Posterior cingulate gyrus (tissue), 11 donors: ENCODE measurements at regions not wholly inside any gene's neighbourhood (a gene's known extent, or its start where the extent isn't known, plus 50 kb on each side); places are given as distances from the start of the nearest gene placed in this dataset.
A peak's percentile ranks its signal among the peaks of the same experiment; 100 is the strongest.

Source experiments
- DNase-seq, 10 donors: peaks; one replicate each; pipeline versions ENCODE4 v3.0.0 to v3.0.0-alpha.2; 2020 to 2021; ENCODE audit warnings: mixed read lengths in 3 of 10
- intact Hi-C: fragments of 100-400 bp; cut with DNase I; formaldehyde crosslinking; loops from one replicate; pipeline ENCODE4 v1.15.1; 2023

DNA sequence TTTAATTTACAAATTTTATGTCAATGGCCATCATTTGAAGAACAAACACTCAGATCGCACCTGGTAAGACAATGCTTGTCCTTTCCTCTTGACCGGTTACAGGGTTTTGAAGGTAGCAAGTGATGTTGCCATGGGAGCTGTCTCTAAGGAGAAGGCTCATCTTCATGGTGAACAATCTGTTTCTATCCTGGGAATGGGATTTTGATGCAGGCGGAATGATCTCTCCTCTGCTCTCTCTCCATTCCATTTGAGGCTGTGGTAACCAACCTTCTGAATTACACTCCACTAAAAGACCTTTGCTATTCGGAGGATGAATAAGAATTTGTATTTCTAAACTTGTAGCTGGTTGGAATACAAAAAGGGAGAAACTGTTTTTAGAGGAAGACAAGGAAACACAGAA is 57.9 kb upstream of the SLC5A9 start:
- no peak for DNase-seq
- intact Hi-C loops, result no loop called here

DNA sequence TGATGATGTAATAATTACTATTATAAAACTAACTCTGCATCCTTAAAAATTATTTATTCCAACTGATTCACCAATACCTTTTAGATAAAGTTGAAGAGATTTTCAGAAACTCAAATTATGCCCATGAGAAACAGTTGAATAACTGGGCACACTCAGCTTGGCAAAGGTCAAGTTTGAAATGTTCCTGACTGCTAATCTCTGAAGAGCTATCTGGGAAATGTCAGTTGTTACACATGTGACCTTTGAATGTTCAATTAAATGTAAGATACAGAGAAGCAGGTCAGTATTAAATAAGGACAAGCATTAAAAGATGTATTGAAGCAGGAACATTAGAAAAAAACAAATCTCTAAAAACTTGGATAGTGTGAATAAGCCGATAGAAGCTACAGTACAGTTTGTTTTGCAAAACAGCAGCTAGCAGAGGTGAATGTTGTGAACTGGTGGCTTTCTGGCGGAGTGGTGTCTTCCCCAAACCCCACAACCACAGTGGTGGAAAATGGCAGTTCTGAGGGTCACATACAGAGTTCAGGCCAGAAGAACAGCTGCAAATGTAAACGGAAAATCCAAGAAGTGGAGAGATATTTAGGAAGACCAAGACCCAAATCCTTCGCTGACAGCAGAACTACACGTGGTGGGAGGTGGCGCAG is 61.9 kb upstream of the SLC5A9 start:
- no peak for DNase-seq
- intact Hi-C loops, result no loop called here

DNA sequence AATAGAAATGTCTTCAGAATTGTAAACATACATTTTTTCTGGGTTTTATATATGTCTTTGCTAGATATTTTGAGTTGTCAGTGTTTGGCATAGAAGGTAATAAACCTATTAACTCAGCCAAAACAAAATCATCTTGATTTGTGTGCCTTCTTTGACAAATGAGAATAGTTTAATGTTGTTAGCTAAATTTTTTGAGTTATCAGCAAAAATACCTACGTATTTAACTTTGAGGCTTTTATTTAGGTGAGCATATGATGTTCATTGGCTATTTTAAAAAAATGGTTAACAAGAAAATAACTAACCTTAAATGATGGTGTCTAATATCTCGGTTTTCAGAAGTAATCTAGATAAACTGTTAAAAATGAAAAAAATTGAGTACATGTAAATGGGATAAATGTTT is 83.2 kb upstream of the SLC5A9 start:
- DNase-seq, result no peak
- intact Hi-C loops, result no loop called here

DNA sequence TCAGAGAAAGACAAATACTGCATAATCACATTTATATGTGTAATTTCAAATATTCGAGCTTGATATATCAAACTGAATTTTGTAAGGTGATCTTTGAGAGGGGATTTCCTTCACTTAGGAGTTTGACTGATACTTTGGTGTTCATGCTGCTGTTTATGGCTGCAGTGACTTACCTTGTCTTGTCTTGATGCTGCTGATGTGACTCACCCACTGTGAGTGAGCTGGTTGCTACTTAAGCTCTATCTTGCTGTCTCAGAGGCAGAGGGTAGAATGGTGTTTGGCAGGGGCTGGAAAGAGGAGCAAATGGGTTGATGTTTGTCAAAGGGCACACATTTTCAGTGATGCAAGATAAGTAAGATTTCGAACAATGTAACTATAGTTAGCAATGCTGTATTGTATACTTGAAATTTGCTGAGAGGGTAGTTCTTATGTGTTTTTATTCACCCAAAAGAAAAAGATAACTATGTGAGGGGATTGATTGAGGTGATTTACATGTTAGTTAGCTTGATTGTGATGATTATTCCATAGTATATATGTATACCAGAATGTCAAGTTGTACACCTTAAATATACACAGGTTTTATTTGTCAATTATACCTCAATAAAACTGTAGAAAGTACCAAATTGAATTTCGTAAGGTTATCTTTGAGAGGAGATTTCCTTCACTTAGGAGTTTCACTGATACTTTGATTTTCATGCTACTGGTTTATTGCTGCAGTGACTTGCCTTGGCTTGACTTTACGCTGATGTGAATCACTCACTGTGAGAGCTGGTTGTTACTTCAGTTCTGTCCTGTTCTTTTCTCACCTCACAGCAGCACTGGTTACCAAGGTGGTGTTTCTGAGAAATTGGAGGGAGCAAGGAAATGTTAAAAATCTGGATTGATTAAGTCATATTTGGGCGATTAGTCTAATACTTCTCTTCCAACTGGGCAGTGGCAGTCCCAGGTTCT is 94.5 kb upstream of the SLC5A9 start:
- DNase-seq, result no peak
- intact Hi-C loops, result no loop called here

DNA sequence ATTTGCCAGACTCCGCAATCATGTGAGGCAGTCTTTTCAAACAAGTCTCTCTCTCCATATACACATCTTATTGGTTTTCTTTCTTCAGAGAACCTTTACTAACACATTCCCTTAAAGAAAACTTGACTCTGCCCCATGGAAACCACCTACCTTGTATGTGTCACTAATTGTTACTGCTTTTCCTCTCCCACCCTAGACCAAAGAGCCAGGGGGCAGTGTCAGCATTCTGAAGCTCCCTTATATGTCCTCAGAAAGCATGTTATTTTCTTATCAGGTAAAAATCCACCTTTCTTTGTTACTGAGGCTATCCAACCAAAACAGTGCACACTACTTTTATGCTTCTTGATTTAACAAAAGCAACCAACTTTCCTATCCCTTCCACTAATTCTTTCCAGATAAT is 98.9 kb upstream of the SLC5A9 start:
- no peak for DNase-seq
- intact Hi-C loops, result no loop called here

DNA sequence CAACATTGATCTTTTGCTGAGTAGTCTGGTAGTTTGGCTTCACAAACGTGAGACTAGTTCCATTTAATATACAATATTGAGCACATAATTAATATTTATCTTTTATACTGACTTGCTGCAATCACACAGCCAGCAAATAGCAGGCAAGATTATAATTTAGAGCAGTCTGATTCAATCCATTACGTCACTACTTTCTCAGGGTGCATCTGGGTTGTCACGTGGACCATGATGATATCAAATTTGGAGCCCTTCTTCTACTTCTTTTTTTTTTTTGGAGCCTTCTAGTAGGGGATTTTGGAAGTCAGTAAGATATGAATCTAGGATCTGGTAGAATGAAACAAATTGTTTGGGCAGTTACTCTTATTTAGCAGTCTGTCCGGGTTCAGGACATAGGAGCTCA is 100.6 kb upstream of the SLC5A9 start:
- intact Hi-C loops, result no loop called here
- no peak for DNase-seq

DNA sequence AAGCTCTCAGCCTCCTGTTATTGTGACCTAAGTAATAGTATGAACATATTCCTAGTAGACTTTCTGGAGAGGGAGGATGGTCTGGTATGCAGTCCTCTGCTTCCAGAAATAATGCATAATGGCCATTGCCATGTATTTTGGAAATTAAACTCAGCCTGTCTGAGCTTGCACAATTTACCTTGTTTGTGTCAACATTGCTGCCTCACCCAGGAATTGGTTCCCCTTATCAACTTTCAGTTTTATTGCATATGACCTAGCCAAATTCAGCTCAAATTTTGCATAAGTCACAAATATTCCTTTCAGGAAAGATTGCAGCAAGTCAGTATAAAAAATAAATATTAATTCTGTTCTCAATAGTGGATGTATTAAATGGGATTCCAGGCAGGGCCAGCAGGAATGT is 101.9 kb upstream of the SLC5A9 start:
- intact Hi-C loops, result no loop called here
- DNase-seq, result no peak

DNA sequence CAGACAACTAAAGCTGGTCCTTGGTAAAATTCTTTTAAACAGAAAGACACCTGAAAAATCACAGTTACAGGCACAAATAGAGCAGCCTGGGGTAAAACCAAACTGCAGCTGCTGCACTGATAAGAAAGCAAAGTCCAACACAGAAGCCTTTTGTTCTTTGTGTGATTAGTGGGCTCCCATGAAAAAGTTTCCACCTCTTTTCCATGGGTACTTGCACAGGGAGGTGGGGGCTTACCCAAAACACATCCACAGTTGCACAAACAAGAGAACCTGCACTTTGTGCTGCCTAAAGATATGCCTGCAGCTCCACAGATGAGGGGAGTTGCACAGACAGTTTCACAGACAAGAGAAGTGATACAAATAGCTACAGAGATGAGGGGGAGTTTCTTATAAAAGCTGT is 106.7 kb upstream of the SLC5A9 start:
- intact Hi-C loops, result no loop called here
- no peak for DNase-seq

DNA sequence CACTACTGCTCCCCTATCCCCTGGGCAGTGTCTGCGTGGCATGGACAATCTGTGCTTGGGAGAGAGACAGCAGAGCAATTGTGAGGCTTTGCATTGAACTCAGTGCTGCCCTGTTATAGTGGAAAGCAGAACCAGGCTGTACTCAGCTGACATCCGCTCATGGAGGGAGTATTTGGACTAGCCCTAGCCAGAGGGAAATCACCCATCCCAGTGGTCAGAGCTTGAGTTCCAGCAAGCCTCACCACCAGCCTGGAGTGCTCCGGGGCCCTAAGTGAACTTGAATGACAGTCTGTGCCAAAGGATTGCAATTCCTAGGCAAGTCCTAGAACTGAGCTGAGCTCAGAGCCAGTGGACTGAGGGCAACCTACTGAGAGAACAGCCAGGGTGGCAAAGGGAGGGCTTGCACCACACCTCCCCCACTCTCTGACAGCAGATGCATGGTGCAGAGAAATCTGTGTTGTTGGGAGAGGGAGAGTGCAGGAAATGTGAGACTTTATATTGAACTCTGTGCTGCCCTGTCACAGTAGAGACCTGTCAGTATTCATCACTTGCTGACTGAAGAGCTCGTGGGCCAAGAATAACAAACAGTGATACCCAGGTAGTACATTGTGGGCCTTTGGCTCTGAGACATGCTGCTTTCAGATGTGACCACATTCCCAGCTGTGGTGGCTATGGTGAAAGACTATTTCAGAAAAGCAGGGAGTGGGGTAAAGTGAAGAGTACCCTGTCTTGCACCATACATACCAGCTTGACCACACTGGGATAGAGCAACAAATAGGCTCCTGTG is 107.7 kb upstream of the SLC5A9 start:
- no peak for DNase-seq
- intact Hi-C loops, result no loop called here

DNA sequence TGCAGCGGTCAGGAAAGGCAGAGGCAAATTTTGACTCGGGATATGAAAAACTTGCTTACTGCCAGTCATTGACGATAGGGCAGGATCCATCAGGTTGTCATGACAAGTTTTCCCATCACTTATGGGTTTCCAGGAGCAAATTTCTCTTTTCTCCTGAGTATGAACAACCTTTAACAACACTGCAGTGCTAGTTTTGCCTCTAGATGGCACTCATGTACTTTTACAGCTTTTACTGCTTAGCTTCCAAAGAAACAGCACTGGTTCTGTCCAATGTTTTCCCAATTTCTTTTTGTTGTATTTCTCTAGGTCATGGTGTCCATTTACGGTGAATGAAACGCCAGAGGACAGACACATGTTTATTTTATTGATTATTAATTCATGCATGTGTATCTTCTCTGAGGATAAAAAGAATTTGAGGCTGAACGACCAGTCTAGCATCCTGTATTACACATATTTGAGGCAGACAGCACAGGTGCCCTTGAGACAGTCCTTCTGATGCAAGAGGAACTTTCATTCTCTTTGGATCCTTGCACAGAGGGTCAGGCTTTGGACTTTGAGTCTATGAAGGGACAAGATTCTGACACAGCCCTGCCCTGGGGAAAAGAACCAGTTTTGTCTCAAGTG is 112.3 kb upstream of the TRABD2B start:
- no peak for DNase-seq
- intact Hi-C loops, result loop anchor here (1.0 kb wide), 1 partner anchor 93 kb away; no protein-coding TSS in a partner anchor

DNA sequence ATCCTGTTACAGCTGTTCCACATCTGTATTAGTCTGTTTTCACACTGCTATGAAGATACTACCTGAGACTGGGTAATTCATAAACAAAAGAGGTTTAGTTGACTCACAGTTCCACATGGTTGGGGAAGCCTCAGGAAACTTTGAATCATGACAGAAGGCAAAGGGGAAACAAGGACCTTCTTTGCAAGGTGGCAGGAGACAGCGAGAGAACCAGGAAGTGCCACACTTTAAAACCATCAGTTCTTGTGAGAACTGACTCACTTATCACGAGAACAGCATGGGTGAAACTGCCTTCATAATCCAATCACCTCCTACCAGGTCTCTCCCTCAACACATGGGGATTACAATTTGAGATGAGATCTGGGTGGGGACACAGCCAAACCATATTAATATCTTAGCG is 110.3 kb upstream of the TRABD2B start:
- intact Hi-C loops, result no loop called here
- no peak for DNase-seq

DNA sequence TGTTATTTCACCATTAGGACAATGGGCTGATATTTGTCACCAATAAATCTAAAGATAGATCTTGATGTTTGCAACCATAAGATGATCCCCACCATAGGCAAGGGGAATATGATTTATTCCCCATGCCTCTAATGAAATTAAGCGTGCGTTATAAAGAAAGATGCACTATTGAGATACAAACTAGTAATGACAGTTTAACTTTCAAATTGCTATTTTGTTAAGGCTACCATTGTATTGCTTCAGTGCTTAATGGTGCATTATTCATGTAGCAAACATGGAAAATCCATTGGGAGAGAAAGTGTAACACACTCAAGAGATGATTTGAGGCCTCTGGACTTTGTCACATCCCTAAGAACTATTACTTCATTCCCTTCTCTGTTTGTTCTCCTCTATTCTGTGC is 108.9 kb upstream of the TRABD2B start:
- intact Hi-C loops, result no loop called here
- no peak for DNase-seq

DNA sequence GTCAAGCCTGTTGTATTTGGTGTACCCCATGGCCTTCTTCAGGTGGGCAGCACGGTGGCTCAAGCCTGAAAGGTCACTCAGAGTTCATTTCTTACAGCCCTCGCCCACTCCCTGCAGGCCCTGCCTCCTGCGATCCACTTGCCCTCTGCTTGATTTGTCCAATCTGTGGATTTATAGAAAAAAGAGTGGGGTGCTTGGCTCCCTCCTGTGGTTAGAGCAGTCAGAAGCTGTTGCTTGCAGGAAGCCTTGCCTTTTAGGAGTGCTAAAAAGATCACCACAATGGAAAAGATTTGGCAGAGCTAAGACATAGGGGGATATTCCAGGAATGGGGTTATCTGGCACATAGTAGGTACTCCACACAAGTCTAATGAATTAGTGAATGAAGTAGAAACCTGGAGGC is 108.0 kb upstream of the TRABD2B start:
- DNase-seq, result no peak
- intact Hi-C loops, result no loop called here

DNA sequence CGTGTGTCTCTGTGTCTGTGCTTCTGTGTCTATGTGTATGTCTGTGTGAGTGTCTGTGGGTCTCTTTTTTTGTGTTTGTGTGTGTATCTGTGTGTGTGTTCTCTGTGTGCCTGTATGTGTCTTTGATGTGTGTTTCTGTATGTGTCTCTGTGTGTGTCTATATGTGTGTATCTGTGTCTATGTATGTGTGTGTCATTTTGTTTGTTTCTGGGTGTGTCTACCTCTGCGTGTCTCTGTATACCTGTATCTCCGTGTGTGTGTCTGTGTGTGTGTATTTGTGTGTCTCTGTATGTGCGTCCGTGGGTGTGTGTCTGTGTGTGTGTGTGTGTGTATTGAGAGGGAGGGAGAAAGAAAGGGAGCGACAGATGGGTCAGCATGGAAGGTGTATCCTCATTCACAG is 106.3 kb upstream of the TRABD2B start:
- DNase-seq, result no peak
- intact Hi-C loops, result no loop called here

DNA sequence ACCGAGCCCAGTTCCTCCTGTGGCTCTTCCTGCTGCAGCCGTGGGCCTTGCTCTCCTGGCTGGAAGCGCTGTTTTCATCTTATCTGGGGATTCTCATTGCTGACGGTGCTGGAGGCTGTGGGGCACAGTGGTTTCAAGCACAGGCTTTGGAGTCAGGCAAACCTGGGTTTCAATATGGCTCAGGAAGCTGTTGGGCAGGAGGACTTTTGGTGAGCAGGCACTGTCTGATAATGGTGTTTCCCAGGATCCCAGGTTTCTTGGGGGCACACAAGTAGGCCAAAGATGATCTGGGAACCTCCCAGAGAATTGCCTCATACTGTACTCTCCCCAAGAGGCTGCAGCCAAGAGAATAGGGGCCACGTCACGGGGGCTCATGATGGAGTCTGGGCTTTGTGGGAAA is 105.6 kb upstream of the TRABD2B start:
- no peak for DNase-seq
- intact Hi-C loops, result no loop called here

DNA sequence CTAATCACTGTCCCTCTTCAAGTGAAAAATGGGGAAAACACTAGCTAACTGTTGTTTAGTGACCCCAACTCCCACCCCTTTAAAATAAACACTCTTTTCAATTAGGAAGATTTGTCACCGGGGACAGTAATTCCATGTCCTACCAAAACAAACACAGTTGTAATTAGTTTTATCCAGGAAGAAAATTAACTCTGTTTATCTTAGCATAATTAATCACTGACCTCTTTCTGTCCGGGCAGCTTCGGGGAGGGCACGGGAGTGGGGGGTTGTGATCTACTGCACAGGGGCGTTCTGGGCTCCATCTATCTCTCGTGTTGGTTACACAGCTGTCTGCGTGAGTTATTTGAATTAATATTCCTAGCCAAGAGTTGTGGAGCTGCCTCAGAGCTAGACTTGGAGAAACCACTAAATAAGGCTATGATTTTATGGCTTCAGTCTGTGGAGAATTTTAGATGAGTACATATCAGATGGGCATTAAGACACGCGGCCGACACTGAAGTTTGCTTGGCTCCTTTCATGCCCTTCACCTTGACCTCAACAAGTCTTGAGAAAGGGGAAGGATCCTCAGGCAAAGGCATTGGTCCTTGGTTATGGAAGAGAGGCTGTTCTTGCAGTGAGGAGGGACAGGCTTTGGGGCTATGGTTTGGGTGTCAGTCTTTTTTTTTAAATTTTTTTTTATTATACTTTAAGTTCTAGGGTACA is 102.0 kb upstream of the TRABD2B start:
- intact Hi-C loops, result no loop called here
- no peak for DNase-seq

DNA sequence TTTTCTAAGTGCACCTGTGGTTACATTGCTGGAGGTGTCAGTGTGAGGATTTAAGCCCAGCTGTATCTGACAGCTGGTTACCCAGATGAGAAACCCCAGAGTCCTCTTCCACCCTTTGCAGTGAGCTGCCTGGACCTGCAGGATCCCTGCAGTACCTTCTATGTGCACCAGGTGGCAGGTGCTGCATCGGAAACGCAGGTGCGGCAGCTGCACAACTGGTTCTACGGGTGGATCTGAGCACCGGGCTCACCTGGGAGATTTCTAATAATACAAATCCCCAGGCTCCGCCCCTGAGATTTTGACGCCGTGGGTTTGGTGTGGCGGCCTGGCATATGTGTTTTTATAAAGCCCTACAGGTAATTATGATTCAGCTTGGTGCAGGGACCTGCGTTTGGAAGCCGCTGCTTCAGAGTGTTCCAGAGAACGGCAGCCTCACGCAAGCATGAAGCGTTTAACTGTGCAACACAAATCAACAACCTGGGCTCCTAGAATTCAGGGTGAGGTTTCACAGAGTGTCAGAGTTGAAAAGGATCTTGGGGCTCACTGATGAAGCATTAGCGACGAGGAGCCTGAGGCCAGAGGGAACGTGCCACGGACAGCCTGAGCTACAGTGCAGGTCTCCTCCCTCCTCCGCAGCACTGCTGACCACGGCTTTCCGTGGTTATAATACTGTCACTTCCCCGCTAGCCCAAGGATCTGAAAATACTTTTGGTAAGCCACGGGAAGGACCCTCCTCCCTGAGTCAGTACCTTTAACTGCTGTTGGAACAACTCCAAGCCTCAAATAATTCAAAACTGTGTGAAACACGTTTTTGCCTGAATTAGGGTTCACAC is 96.7 kb upstream of the TRABD2B start:
- intact Hi-C loops, result no loop called here
- peak in 7 of 10 donors; percentile 19 to 91 (median 53) for DNase-seq

DNA sequence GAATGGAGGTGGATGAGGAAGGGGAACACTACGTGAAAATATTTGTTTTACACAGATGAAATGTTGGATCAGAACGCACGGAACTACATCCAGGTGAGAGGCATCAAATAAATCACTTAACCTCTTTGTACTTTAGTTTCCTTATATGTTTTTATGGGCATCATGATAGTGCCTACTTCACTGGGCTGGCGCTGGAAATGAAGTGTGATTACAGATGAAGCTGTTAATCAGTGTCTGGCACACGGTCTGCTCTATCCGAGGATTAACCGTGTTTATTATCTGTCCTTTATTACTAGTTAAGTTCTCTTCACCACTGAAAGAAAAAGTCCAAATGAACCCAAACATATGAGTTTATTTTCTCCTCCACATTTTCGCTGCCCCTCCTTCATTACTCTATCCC is 96.0 kb upstream of the TRABD2B start:
- intact Hi-C loops, result no loop called here
- no peak for DNase-seq

DNA sequence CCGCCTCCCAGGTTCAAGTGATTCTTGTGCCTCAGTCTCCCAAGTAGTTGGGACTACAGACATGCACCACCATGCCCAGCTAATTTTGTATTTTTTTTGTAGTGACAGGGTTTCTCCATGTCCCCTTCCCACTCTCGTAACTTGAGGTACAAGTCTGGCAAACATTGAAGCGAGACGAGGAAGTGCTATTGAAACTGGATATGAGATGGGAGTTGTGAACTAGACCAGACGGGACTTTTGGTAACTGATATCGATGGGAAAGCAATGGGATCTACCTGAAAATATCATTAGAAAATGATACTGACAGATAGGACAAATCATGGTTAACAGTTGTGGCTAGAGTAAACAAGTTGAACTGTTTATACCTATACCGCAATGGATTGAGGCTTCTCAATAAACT is 95.2 kb upstream of the TRABD2B start:
- intact Hi-C loops, result no loop called here

More for the DNA sequence above, 95.2 kb upstream of the TRABD2B start:
- DNase-seq, result no peak
